Amniotic epithelial cell (primary cell): ENCODE measurements at regions not wholly inside any gene's neighbourhood (a gene's known extent, or its start where the extent isn't known, plus 50 kb on each side); places are given as distances from the start of the nearest gene placed in this dataset.
"Not testable (repeated sequence)": the region's sequence is repeated elsewhere in the genome, so short reads cannot be mapped to it uniquely, and the experiment has no call there.

Experiments used
- DNase-seq: peaks from one replicate; pipeline ENCODE4 v3.0.0-alpha.2; 2010; ENCODE audit warnings: low read depth

DNA sequence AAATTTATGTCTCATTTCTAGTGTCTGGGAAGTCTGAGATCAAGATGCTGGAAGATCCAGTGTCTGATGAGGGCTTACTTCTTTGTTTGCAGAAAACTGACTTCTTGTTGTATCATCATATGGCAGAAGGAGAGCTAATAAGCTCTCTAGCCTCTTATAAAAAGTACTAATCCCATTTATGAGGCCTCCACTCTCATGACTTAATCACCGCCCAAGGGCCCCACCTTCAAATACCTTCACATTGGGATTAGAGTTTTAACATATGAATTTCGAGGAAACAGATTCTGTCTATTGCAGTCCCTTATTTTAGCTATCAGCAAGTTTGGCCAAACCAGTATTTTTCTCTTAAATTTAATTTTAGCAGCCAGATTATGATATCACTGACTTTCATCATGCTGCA, 150.2 kb upstream of the TMPRSS15 start:
- DNase-seq: no peak

GRCh38 chr21:18567770-18568169, 164.2 kb upstream of the TMPRSS15 start:
- not testable (repeated sequence) for DNase-seq

DNA sequence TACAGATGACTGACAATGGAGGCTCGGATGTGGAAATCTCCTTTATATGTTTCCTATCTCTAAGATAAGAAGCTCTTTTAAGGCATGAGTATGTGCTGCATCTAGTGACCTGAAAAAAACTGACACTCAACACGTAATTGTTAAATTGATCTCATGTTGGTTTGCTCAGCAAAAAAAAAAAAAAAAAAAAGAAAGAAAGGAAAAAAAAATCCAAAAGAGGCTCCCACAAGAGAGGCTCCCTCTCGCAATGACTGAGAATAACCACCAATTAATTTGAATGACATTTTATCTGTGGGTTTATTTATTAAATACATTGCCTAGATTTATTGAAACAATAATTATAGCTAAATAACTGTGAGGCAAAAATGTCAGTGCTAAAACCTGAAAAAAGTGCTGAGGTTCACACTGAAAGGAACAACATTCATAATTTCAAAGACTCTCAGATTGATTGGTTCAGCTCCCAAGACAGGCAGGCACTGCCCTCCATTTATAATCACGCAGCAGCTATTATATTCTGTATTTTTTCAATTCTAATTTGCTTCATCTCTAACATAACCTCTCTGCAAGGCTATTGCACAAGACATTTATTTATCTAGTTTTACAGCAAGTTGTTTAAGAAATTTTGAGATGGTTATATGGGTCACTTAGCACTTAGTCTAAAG, 184.5 kb upstream of the TMPRSS15 start:
- no peak for DNase-seq

- DNase-seq: no peak
These were observed 197.6 kb upstream of the TMPRSS15 start for GRCh38 chr21:18601146-18601545.

- DNase-seq: no peak
These were observed 199.1 kb upstream of the TMPRSS15 start for GRCh38 chr21:18602711-18603110.

GRCh38 chr21:18603261-18603660, 199.7 kb upstream of the TMPRSS15 start:
- no peak for DNase-seq

GRCh38 chr21:18603980-18604379, 200.4 kb upstream of the TMPRSS15 start:
- DNase-seq: no peak

GRCh38 chr21:18608226-18608625, 204.6 kb upstream of the TMPRSS15 start:
- no peak for DNase-seq

DNA sequence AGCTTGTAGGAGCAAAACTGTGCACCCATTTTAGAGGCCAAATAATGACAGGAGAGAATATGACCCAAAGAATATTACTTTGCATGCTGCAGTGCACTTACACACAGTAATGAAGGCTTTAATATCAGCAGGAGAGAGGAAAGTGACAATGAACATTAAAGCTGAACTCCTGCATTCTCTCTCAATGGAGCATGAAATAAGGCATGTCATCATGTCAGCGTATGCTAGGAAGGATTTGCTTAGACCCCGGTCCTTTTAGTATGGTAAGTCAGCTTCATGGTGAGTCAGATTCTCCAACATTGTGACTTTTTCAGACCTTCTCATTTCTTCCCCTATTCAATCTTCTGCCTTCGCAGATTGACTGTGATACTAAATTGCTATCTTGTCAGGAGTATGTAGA, 210.7 kb upstream of the TMPRSS15 start:
- no peak for DNase-seq

GRCh38 chr21:18617291-18617690, 213.7 kb upstream of the TMPRSS15 start:
- no peak for DNase-seq

DNA sequence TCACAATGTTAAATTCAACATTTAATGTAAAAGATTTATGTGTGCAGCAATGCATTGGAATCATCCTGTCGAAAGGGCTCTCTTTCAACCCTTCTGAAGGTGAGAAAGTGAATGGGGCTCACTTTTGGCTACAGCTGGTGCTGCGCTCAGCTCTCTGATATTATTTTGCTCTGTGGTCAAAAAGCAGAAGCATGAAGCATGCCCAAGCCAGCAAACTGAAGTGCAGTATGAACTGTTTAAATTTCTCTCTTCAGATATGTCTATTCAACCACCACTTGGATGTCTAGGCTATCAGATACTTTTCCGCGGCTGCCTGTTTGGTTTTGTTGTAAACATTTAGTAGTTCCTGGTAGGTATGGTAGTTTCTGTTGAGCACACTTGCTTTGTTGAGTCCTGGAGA, 216.9 kb upstream of the TMPRSS15 start:
- no peak for DNase-seq

DNA sequence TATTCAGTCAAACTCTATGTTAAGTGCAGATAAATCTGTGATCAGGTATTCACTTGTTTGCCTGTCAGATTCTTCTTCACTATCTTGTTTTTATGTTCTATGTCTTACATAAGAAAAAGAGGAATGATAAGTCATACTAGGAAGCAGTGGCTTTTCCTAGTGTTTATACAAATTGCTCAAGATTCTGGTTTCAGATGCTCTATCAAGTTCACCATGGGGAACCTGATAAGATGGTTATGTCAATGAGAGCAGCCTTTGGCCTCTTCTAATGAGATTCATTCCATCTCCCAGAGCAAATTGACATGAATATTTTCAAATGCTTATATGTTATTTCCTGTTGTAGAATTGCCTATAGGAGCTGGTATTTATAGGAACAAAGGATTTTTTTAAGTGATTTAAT, 218.8 kb upstream of the TMPRSS15 start:
- DNase-seq: peak; percentile 0

GRCh38 chr21:18630446-18630845, 226.9 kb upstream of the TMPRSS15 start:
- no peak for DNase-seq

DNA sequence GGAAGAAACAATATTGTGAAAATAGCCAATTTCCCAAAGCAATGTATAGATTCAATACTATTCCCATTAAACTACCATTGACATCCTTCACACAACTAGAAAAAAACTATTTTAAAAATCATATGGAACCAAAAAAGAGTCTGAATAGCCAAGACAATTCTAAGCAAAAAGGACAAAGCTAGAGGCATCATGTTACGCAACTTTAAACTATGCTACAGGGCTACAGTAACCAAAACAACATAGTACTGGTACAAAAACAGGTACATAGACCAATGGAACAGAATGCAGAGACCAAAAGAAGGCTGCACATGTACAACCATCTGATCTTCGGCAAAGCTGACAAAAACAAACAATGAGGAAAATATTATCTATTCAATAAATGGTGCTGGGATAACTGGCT, 233.3 kb upstream of the TMPRSS15 start:
- no peak for DNase-seq

- no peak for DNase-seq
These were observed 242.5 kb upstream of the TMPRSS15 start for GRCh38 chr21:18646116-18646515.

DNA sequence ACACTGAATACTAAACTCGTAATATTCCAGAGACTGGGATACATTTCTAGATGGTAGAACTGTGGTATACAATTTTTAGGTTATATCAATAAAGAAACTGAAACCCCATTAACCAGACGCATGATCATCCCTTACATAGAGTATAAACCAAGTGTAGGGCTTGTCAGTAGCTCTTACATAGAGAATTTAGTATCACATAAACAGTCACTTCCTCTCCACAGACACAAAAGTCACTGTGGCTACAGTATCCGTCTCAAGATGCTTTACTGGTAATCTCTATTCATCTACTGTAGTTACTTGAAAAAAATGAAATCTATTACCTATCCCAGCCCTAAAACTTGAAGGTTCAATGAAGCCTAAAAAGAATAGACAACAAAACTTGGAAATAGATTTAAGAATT, 252.3 kb upstream of the TMPRSS15 start:
- DNase-seq: no peak

- no peak for DNase-seq
These were observed 258.3 kb upstream of the TMPRSS15 start for GRCh38 chr21:18661842-18662241.

GRCh38 chr21:18663663-18664062, 260.1 kb upstream of the TMPRSS15 start:
- DNase-seq: no peak

DNA sequence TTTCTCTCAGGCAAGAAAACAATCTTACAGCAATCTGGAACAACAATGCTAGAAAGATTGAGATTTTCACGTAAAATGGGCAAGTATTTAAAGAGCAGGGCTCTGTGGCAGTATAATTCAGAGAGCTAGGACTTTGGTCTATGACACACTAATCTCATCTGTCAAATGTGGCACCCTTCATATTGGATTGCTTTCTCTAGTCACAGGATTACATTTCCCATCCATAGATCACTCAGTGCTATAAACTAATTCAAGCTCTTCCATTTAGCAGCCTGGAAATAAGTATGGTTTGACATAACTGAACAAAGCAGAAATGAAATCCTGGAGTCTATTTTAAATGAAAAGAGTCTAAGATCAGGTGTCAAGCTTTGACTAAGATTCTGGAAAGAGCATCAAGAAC, 263.1 kb upstream of the TMPRSS15 start:
- no peak for DNase-seq

DNA sequence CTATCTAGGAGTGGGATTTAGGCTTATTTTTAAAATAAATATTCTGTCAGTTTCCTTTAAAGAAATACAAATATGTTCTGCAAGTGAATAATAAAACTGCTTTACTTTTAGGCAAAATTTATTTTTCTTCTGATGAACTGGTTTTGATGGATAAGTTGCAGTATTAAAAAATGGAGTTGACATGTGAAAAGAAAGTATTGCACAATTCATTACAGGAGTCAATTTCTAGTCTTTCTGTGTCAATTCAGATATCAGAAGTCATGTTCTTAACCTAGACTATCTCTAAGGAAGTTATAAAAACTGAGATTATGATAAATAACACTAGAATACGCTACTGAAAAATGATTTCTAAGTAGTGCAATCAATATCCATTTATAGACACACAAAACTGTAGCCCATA, 270.2 kb upstream of the TMPRSS15 start:
- DNase-seq: no peak

DNA sequence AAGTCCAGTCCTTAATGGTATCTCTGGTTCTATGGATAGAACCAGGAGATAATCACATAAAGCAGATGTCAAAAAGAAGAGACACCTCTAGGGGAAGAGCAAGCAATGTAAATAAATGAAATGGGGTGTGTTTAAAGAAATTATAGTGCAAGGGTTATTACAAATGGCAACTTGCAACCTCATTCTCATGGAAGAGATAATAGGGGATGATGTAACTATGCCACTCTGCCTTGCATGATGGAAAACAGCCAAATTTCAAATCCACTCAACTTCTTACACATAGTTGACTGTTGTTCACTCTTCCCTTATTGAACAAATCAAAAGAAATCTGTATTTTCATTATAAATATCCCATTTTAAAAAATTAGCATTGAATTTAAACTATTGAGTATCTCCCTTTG, 274.0 kb upstream of the TMPRSS15 start:
- DNase-seq: peak; percentile 3

DNA sequence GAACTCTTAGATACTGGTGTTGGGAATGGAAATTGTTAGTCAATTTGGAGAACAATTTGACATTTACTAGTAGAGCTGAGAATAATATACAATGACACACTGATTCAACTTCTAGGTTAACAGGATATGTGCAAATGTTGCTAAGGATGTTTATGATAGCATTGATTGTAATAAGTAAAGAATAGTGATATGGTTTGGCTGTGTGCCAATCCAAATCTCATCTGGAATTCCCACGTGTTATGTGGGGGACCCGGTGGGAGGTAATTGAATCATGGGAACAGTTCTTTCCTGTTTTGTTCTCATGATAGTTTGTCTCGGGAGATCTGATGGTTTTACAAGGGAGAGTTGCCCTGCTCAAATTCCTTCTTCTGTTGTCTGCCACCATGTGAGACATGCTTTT, 302.4 kb upstream of the TMPRSS15 start:
- no peak for DNase-seq

GRCh38 chr21:18711662-18712061, 308.1 kb upstream of the TMPRSS15 start:
- DNase-seq: no peak

DNA sequence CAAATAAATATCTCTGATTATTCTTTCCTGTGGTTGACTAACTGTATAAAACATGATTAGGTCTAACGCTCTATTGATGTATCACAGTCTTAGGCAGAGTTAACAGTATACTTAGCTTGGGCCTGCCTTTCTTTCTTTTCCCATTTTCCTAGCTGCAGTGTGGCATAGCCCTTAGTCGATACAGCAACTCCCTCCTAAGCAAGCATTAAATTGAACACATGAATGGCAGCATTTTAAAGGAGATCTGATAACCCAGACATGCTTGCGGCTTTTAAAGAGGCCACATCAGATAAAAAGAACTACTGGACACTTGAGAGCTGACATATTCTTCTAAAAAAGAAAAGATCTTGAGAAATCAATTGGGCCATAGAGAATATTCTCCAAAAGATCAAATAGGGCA, 312.0 kb upstream of the TMPRSS15 start:
- DNase-seq: no peak
